B cell (primary cell): ENCODE measurements at regions not wholly inside any gene's neighbourhood (a gene's known extent, or its start where the extent isn't known, plus 50 kb on each side); places are given as distances from the start of the nearest gene placed in this dataset.

Experiments used
- ATAC-seq: fragments of 200-7000 bp; cut with Tn5 transposase; one replicate; pipeline ENCODE4 v1.10.0; 2021; ENCODE audit warnings: low read depth, mild to moderate bottlenecking, moderate number of reproducible peaks, moderate library complexity
- CTCF ChIA-PET: fragments of 350-600 bp; sonication (Branson Sonifier 250); formaldehyde crosslinking; loops from one replicate; lab custom pipeline; 2021; ENCODE audit warnings: antibody characterized with exemption, inconsistent platforms; lab: Charles Lee
- POLR2A ChIA-PET: fragments of 350-600 bp; sonication (Branson Sonifier 250); formaldehyde crosslinking; loops from one replicate; lab custom pipeline; 2021; ENCODE audit warnings: antibody characterized with exemption; lab: Charles Lee
- DNase-seq: peaks from one replicate; pipeline ENCODE4 v3.0.0; 2013
- H2AFZ ChIP-seq: 2 replicates; pipeline ENCODE4 v1.6.1; 2012; ENCODE audit warnings: mild to moderate bottlenecking, low read depth, low read length; ENCODE audit not compliant: insufficient read depth, poor library complexity, severe bottlenecking
- H3K27ac ChIP-seq, 2 donors: 1 replicate in 1 of 2; 2 replicates in 1 of 2; pipeline ENCODE4 v1.5.1; 2012 to 2013; ENCODE audit warnings: low read length in 2 of 2, mild to moderate bottlenecking in 2 of 2, moderate library complexity in 1 of 2
- H3K27me3 ChIP-seq, 4 experiments: fragments of 200-600 bp in 1 of 4; sonication (generic) in 1 of 4; replicated peaks in 1 of 4; 1 replicate in 2 of 4; 2 replicates in 2 of 4; pipeline versions ENCODE4 v1.6.1 to v1.7.0; 2013 to 2016; ENCODE audit warnings: low read length in 3 of 4, mild to moderate bottlenecking in 2 of 4, mixed read lengths in 1 of 4, moderate library complexity in 1 of 4; ENCODE audit not compliant: insufficient read depth in 4 of 4, control insufficient read depth in 3 of 4; ENCODE audit errors: control extremely low read depth in 1 of 4
- H3K36me3 ChIP-seq, 2 experiments: replicated peaks in 1 of 2; 1 replicate in 1 of 2; 2 replicates in 1 of 2; pipeline versions ENCODE4 v1.6.1 to v1.7.1; 2013; ENCODE audit warnings: low read length in 1 of 2; ENCODE audit not compliant: insufficient read depth in 2 of 2, control insufficient read depth in 1 of 2; ENCODE audit errors: control extremely low read depth in 1 of 2, extremely low read depth in 1 of 2
- H3K4me1 ChIP-seq, 2 donors: fragments of 200-600 bp in 1 of 2; sonication (generic) in 1 of 2; 1 replicate in 1 of 2; 2 replicates in 1 of 2; pipeline versions ENCODE4 v1.5.1 to v1.6.1; 2013 to 2017; ENCODE audit warnings: low read length in 2 of 2; ENCODE audit not compliant: control insufficient read depth in 2 of 2, insufficient read depth in 2 of 2
- H3K4me2 ChIP-seq: replicated peaks from 2 replicates; pipeline ENCODE3; 2012; ENCODE audit warnings: mild to moderate bottlenecking, low read depth, low read length; ENCODE audit not compliant: poor library complexity, severe bottlenecking
- H3K4me3 ChIP-seq, 5 experiments: fragments of 200-600 bp in 1 of 5; sonication (generic) in 1 of 5; 1 replicate in 3 of 5; 2 replicates in 2 of 5; pipeline versions ENCODE4 v1.5.1 to v1.7.0; 2011 to 2016; ENCODE audit warnings: low read length in 4 of 5, mild to moderate bottlenecking in 4 of 5, low read depth in 2 of 5, control low read depth in 1 of 5, moderate library complexity in 1 of 5; ENCODE audit not compliant: insufficient read depth in 1 of 5; ENCODE audit errors: control extremely low read depth in 1 of 5, extremely low read depth in 1 of 5
- H3K79me2 ChIP-seq: fragments of 200-600 bp; sonication (generic); one replicate; pipeline ENCODE4 v1.6.0; 2016; ENCODE audit warnings: low read length; ENCODE audit not compliant: control insufficient read depth, insufficient read depth
- H3K9ac ChIP-seq: fragments of 200-600 bp; sonication (generic); 2 replicates; pipeline ENCODE4 v1.6.1; 2017; ENCODE audit warnings: mild to moderate bottlenecking, low read length, moderate library complexity
- H3K9me3 ChIP-seq, 3 donors: one replicate each; pipeline versions ENCODE4 v1.6.1 to v1.7.1; 2013; ENCODE audit warnings: low read length in 2 of 3; ENCODE audit not compliant: control insufficient read depth in 2 of 3, insufficient read depth in 1 of 3; ENCODE audit errors: control extremely low read depth in 1 of 3
- H4K20me1 ChIP-seq: 2 replicates; pipeline ENCODE4 v1.6.0; 2012; ENCODE audit warnings: mild to moderate bottlenecking, low read length; ENCODE audit not compliant: insufficient read depth, control insufficient read depth, poor library complexity, severe bottlenecking
- H3K27ac Mint-ChIP-seq: one replicate; pipeline ENCODE4 v1.8.0; 2021; ENCODE audit warnings: mixed read lengths
- H3K27me3 Mint-ChIP-seq: one replicate; pipeline ENCODE4 v1.8.0; 2021; ENCODE audit warnings: mixed read lengths
- H3K4me1 Mint-ChIP-seq: one replicate; pipeline ENCODE4 v1.8.0; 2021; ENCODE audit warnings: mixed read lengths
- H3K4me3 Mint-ChIP-seq: one replicate; pipeline ENCODE4 v1.8.0; 2021; ENCODE audit warnings: mixed read lengths
- H3K9me3 Mint-ChIP-seq: one replicate; pipeline ENCODE4 v1.8.0; 2022; ENCODE audit warnings: mixed read lengths; ENCODE audit not compliant: insufficient read depth
- EZH2 ChIP-seq: IDR thresholded peaks from 2 replicates; pipeline ENCODE4 v1.6.1; 2012; ENCODE audit warnings: borderline replicate concordance, low read depth, mild to moderate bottlenecking, moderate library complexity, low read length; ENCODE audit not compliant: insufficient read depth, poor library complexity, severe bottlenecking
- WGBS: methylation state at CpG from one replicate; pipeline ENCODE4 v1.1.5; 2013; ENCODE audit warnings: missing lambda C conversion rate; ENCODE audit not compliant: insufficient coverage; 5-methylcytosine and 5-hydroxymethylcytosine counted together
- intact Hi-C: fragments of 100-400 bp; cut with micrococcal nuclease; formaldehyde crosslinking; loops from one replicate; pipeline ENCODE4 v1.10.0; 2022
- TF ChIP-seq, protein P1 (sequence below): fragments of 200-600 bp; IDR thresholded peaks from one replicate; pipeline ENCODE4 v1.8.0; 2022; ENCODE audit warnings: antibody characterized with exemption, mild to moderate bottlenecking

GRCh38 chr1:50264590-50264989, 155.9 kb downstream of the ELAVL4 start:
- Histone ChIP-seq H3K4me1 (no peaks in the 10 kb centered on the region), H2AFZ (no peak overlapping the region), H3K79me2 (no peaks in the 10 kb centered on the region), H3K9ac (no peak overlapping the region), H3K9me3 (no peaks in the 10 kb centered on the region), H3K4me2 (no peak overlapping the region), H3K27me3 (no peaks in the 10 kb centered on the region), H3K27ac (no peak overlapping the region), H3K36me3 (no peaks in the 10 kb centered on the region), H4K20me1 (no peaks in the 10 kb centered on the region), H3K4me3 (no peak overlapping the region)
- Mint-ChIP-seq H3K27me3 (peaks cover 14% of the 10 kb centered on the region), H3K4me1 (no peaks in the 10 kb centered on the region), H3K9me3 (no peaks in the 10 kb centered on the region), H3K4me3 (no peak overlapping the region), H3K27ac (no peak overlapping the region)
- intact Hi-C loops: no loop called here
- POLR2A ChIA-PET: no interaction called here
- TF ChIP-seq, protein P1, sequence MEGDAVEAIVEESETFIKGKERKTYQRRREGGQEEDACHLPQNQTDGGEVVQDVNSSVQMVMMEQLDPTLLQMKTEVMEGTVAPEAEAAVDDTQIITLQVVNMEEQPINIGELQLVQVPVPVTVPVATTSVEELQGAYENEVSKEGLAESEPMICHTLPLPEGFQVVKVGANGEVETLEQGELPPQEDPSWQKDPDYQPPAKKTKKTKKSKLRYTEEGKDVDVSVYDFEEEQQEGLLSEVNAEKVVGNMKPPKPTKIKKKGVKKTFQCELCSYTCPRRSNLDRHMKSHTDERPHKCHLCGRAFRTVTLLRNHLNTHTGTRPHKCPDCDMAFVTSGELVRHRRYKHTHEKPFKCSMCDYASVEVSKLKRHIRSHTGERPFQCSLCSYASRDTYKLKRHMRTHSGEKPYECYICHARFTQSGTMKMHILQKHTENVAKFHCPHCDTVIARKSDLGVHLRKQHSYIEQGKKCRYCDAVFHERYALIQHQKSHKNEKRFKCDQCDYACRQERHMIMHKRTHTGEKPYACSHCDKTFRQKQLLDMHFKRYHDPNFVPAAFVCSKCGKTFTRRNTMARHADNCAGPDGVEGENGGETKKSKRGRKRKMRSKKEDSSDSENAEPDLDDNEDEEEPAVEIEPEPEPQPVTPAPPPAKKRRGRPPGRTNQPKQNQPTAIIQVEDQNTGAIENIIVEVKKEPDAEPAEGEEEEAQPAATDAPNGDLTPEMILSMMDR: no peak
- no peak for TF ChIP-seq EZH2
- no CpG with 5 or more reads among the region's 1 CpG for WGBS
- DNase-seq: no peak
- no peak for ATAC-seq
- CTCF ChIA-PET: no interaction called here

DNA sequence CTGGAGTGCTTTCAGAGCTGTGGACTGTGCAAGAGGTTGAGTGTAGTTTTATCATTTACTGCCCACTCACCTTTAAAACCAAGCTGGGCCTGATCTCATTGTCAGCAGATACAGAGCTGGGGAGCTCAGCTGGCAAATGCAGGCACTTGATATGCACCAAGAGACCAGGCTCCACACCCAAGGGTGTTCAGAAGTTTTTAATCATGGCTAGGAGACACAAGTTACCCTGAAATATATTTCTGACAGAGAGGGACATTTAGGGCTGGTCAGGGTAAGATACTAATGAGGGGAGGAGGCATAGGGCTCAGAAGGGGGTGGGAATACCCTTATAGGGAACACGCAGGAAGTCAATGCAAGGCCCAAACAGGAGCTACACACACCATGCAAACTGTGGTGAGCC, 153.7 kb downstream of the ELAVL4 start:
- Histone ChIP-seq H3K9ac (no peak overlapping the region), H3K4me1 (no peaks in the 10 kb centered on the region), H4K20me1 (no peaks in the 10 kb centered on the region), H2AFZ (no peak overlapping the region), H3K36me3 (no peaks in the 10 kb centered on the region), H3K9me3 (no peaks in the 10 kb centered on the region), H3K27me3 (no peaks in the 10 kb centered on the region), H3K4me2 (no peak overlapping the region), H3K79me2 (no peaks in the 10 kb centered on the region), H3K4me3 (no peak overlapping the region), H3K27ac (no peak overlapping the region)
- no CpG with 5 or more reads among the region's 1 CpG for WGBS
- Mint-ChIP-seq H3K4me3 (no peak overlapping the region), H3K4me1 (no peaks in the 10 kb centered on the region), H3K27me3 (peaks cover 19% of the 10 kb centered on the region), H3K27ac (no peak overlapping the region), H3K9me3 (no peaks in the 10 kb centered on the region)
- TF ChIP-seq EZH2: no peak
- TF ChIP-seq, protein P1: no peak
- ATAC-seq (no peak), DNase-seq (no peak)
- POLR2A ChIA-PET: no interaction called here
- intact Hi-C loops: no loop called here
- CTCF ChIA-PET: no interaction called here
